ENCODE measurements at regions not wholly inside any gene's neighbourhood (a gene's known extent, or its start where the extent isn't known, plus 50 kb on each side); places are given as distances from the start of the nearest gene placed in this dataset.

GRCh38 chr16:48816393-48816792 is 206.4 kb upstream of the N4BP1 start:
- Histone ChIP-seq H3K4me3 (ENCODE audit: low read length) (no peak overlapping the region), H3K4me2 (ENCODE audit: low read depth, low read length, poor library complexity, severe bottlenecking) (no peak overlapping the region), H3K9me2 (replicated peaks; ENCODE audit: insufficient read depth, low read length) (no peaks in the 10 kb centered on the region), H4K20me1 (ENCODE audit: insufficient read depth, low read depth, low read length) (no peaks in the 10 kb centered on the region), H3K9me3 (ENCODE audit: low read length) (no peaks in the 10 kb centered on the region), H3K79me2 (ENCODE audit: low read length) (no peaks in the 10 kb centered on the region), H3K36me3 (ENCODE audit: insufficient read depth, low read length) (no peaks in the 10 kb centered on the region), H3K4me1 (ENCODE audit: low read length) (no peaks in the 10 kb centered on the region), H3K9ac (ENCODE audit: low read length) (no peak overlapping the region), H2AFZ (ENCODE audit: low read length) (no peak overlapping the region), H3K27me3 (ENCODE audit: low read length) (no peaks in the 10 kb centered on the region), H3K27ac (ENCODE audit: low read length) (no peak overlapping the region)
- DNase-seq = no peak

DNA sequence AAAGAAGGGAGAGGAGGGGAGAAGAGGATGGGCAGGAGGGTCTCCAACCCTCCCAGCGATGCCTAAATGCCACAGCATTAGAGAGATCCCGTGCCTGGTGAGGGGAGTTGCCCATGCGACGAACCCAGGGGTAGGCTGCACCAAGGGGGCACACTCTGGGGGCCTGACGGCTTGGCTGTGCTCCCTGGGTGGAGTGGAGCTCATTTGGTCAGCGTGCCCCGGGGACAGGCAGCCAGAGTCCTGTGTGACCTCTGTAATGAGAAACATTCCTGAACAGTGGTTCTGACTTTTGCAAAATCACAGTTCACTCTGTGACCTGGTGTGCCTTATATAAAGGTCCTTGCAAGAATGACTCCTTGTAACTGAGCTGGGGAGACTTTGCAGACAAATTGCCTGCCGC is 205.0 kb upstream of the N4BP1 start:
- H3K27me3 ChIP-seq (ENCODE audit: low read length) = no peaks in the 10 kb centered on the region
- no peaks in the 10 kb centered on the region for H3K4me1 ChIP-seq (ENCODE audit: low read length)
- H3K79me2 ChIP-seq (ENCODE audit: low read length) = no peaks in the 10 kb centered on the region
- no peaks in the 10 kb centered on the region for H3K9me2 ChIP-seq (replicated peaks; ENCODE audit: insufficient read depth, low read length)
- H4K20me1 ChIP-seq (ENCODE audit: insufficient read depth, low read depth, low read length) = no peaks in the 10 kb centered on the region
- H3K9me3 ChIP-seq (ENCODE audit: low read length) = no peaks in the 10 kb centered on the region
- H2AFZ ChIP-seq (ENCODE audit: low read length) = no peak overlapping the region
- no peaks in the 10 kb centered on the region for H3K36me3 ChIP-seq (ENCODE audit: insufficient read depth, low read length)
- H3K4me2 ChIP-seq (ENCODE audit: low read depth, low read length, poor library complexity, severe bottlenecking) = no peak overlapping the region
- no peak overlapping the region for H3K9ac ChIP-seq (ENCODE audit: low read length)
- no peak overlapping the region for H3K27ac ChIP-seq (ENCODE audit: low read length)
- H3K4me3 ChIP-seq (ENCODE audit: low read length) = no peak overlapping the region
- no peak for DNase-seq

DNA sequence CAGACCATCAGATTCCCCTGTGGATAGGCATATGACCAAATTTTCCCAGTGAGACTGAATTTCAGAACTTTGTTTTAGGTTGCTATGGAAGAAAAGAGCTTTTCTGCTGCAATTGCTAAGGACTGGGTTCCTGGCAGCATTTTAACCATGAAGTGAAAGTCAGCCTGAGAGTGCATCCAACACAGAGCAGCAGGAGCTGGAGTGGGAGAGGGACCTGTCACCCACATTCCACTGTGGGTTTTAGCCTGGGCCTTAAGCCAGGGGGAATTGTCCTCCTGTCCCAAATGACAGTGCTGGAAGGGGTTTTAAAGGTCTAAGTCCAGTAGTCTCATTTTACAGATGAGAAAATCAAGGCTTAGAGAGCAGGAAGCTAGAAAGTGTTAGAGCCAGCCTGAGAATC is 203.5 kb upstream of the N4BP1 start:
- no peak for DNase-seq
- Histone ChIP-seq H3K4me3 (ENCODE audit: low read length) (no peak overlapping the region), H3K79me2 (ENCODE audit: low read length) (no peaks in the 10 kb centered on the region), H2AFZ (ENCODE audit: low read length) (no peak overlapping the region), H3K4me1 (ENCODE audit: low read length) (no peaks in the 10 kb centered on the region), H4K20me1 (ENCODE audit: insufficient read depth, low read depth, low read length) (no peaks in the 10 kb centered on the region), H3K9me2 (replicated peaks; ENCODE audit: insufficient read depth, low read length) (no peaks in the 10 kb centered on the region), H3K9me3 (ENCODE audit: low read length) (no peaks in the 10 kb centered on the region), H3K36me3 (ENCODE audit: insufficient read depth, low read length) (no peaks in the 10 kb centered on the region), H3K27me3 (ENCODE audit: low read length) (no peaks in the 10 kb centered on the region), H3K9ac (ENCODE audit: low read length) (no peak overlapping the region), H3K4me2 (ENCODE audit: low read depth, low read length, poor library complexity, severe bottlenecking) (no peak overlapping the region), H3K27ac (ENCODE audit: low read length) (no peak overlapping the region)

DNA sequence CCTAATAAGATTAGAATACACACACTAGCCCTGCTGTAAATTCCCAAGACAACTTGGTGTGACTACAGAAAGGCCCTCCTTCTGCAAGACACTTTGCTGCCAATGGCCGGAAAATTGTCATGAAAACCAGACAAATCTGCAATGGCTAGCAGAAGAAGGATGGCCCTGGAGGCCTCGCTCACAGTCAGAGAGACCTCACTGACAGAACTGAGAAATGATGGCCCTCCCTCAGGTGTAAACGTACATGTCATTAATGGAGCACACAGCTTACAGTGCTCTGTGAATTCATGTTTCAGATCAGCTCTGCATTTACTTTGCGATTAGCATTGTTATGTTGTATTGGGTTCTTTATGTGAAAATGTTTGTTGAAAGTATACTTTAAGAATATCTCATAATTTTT is 202.9 kb upstream of the N4BP1 start:
- Histone ChIP-seq H2AFZ (ENCODE audit: low read length) (no peak overlapping the region), H3K9ac (ENCODE audit: low read length) (no peak overlapping the region), H3K36me3 (ENCODE audit: insufficient read depth, low read length) (no peaks in the 10 kb centered on the region), H4K20me1 (ENCODE audit: insufficient read depth, low read depth, low read length) (no peaks in the 10 kb centered on the region), H3K4me1 (ENCODE audit: low read length) (no peaks in the 10 kb centered on the region), H3K27me3 (ENCODE audit: low read length) (no peaks in the 10 kb centered on the region), H3K9me3 (ENCODE audit: low read length) (no peaks in the 10 kb centered on the region), H3K4me3 (ENCODE audit: low read length) (no peak overlapping the region), H3K9me2 (replicated peaks; ENCODE audit: insufficient read depth, low read length) (no peaks in the 10 kb centered on the region), H3K79me2 (ENCODE audit: low read length) (no peaks in the 10 kb centered on the region), H3K27ac (ENCODE audit: low read length) (no peak overlapping the region), H3K4me2 (ENCODE audit: low read depth, low read length, poor library complexity, severe bottlenecking) (no peak overlapping the region)
- DNase-seq = no peak

DNA sequence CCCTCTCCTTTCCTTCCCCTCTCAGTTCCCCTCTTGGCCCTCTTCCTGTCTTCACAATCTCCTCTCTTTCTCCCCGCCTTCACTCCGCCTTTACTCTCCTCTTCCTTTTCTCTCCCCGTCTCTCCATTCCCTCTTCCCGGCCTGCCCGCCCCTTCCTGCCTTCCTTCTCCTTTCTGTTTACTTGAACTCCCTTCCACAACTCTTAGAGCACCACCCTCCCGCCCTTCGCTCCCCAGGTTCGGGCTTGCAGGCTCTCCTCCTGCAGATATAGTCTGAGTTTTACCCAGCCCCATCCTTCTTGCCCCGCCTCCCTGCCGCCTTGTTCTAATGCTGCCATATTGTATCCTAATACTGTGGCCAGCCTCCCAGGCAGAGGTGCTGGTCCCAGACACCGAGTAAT is 201.5 kb upstream of the N4BP1 start:
- no peaks in the 10 kb centered on the region for H4K20me1 ChIP-seq (ENCODE audit: insufficient read depth, low read depth, low read length)
- H3K27me3 ChIP-seq (ENCODE audit: low read length) = no peaks in the 10 kb centered on the region
- no peaks in the 10 kb centered on the region for H3K79me2 ChIP-seq (ENCODE audit: low read length)
- no peaks in the 10 kb centered on the region for H3K9me3 ChIP-seq (ENCODE audit: low read length)
- no peak overlapping the region for H3K4me3 ChIP-seq (ENCODE audit: low read length)
- no peak for DNase-seq
- no peak overlapping the region for H2AFZ ChIP-seq (ENCODE audit: low read length)
- H3K36me3 ChIP-seq (ENCODE audit: insufficient read depth, low read length) = no peaks in the 10 kb centered on the region
- H3K9me2 ChIP-seq (replicated peaks; ENCODE audit: insufficient read depth, low read length) = no peaks in the 10 kb centered on the region
- no peak overlapping the region for H3K9ac ChIP-seq (ENCODE audit: low read length)
- H3K4me2 ChIP-seq (ENCODE audit: low read depth, low read length, poor library complexity, severe bottlenecking) = no peak overlapping the region
- H3K27ac ChIP-seq (ENCODE audit: low read length) = no peak overlapping the region
- no peaks in the 10 kb centered on the region for H3K4me1 ChIP-seq (ENCODE audit: low read length)

- Histone ChIP-seq H2AFZ (ENCODE audit: low read length) (no peak overlapping the region), H3K4me1 (ENCODE audit: low read length) (no peaks in the 10 kb centered on the region), H3K79me2 (ENCODE audit: low read length) (no peaks in the 10 kb centered on the region), H3K4me2 (ENCODE audit: low read depth, low read length, poor library complexity, severe bottlenecking) (no peak overlapping the region), H3K9me3 (ENCODE audit: low read length) (no peaks in the 10 kb centered on the region), H3K36me3 (ENCODE audit: insufficient read depth, low read length) (no peaks in the 10 kb centered on the region), H3K9ac (ENCODE audit: low read length) (no peak overlapping the region), H3K9me2 (replicated peaks; ENCODE audit: insufficient read depth, low read length) (no peaks in the 10 kb centered on the region), H3K27me3 (ENCODE audit: low read length) (no peaks in the 10 kb centered on the region), H3K4me3 (ENCODE audit: low read length) (no peak overlapping the region), H4K20me1 (ENCODE audit: insufficient read depth, low read depth, low read length) (no peaks in the 10 kb centered on the region), H3K27ac (ENCODE audit: low read length) (no peak overlapping the region)
- DNase-seq = no peak
Observed at GRCh38 chr16:48810803-48811453, 200.9 kb upstream of the N4BP1 start.

GRCh38 chr16:48810436-48810802 is 200.4 kb upstream of the N4BP1 start:
- Histone ChIP-seq H3K79me2 (ENCODE audit: low read length) (no peaks in the 10 kb centered on the region), H3K27me3 (ENCODE audit: low read length) (no peaks in the 10 kb centered on the region), H3K4me1 (ENCODE audit: low read length) (no peaks in the 10 kb centered on the region), H4K20me1 (ENCODE audit: insufficient read depth, low read depth, low read length) (no peaks in the 10 kb centered on the region), H3K9me2 (replicated peaks; ENCODE audit: insufficient read depth, low read length) (no peaks in the 10 kb centered on the region), H3K4me3 (ENCODE audit: low read length) (no peak overlapping the region), H2AFZ (ENCODE audit: low read length) (no peak overlapping the region), H3K27ac (ENCODE audit: low read length) (no peak overlapping the region), H3K9me3 (ENCODE audit: low read length) (no peaks in the 10 kb centered on the region), H3K4me2 (ENCODE audit: low read depth, low read length, poor library complexity, severe bottlenecking) (no peak overlapping the region), H3K9ac (ENCODE audit: low read length) (no peak overlapping the region), H3K36me3 (ENCODE audit: insufficient read depth, low read length) (no peaks in the 10 kb centered on the region)
- no peak for DNase-seq

- no peaks in the 10 kb centered on the region for H3K36me3 ChIP-seq (ENCODE audit: insufficient read depth, low read length)
- H3K27ac ChIP-seq (ENCODE audit: low read length) = no peak overlapping the region
- no peaks in the 10 kb centered on the region for H3K4me1 ChIP-seq (ENCODE audit: low read length)
- H3K9me3 ChIP-seq (ENCODE audit: low read length) = no peaks in the 10 kb centered on the region
- no peaks in the 10 kb centered on the region for H3K27me3 ChIP-seq (ENCODE audit: low read length)
- no peaks in the 10 kb centered on the region for H4K20me1 ChIP-seq (ENCODE audit: insufficient read depth, low read depth, low read length)
- no peak overlapping the region for H3K9ac ChIP-seq (ENCODE audit: low read length)
- H3K79me2 ChIP-seq (ENCODE audit: low read length) = no peaks in the 10 kb centered on the region
- no peak for DNase-seq
- no peak overlapping the region for H2AFZ ChIP-seq (ENCODE audit: low read length)
- H3K9me2 ChIP-seq (replicated peaks; ENCODE audit: insufficient read depth, low read length) = no peaks in the 10 kb centered on the region
- no peak overlapping the region for H3K4me2 ChIP-seq (ENCODE audit: low read depth, low read length, poor library complexity, severe bottlenecking)
- no peak overlapping the region for H3K4me3 ChIP-seq (ENCODE audit: low read length)
Observed at GRCh38 chr16:48790151-48790550, 180.2 kb upstream of the N4BP1 start.

GRCh38 chr16:48788475-48788874 is 178.5 kb upstream of the N4BP1 start:
- no peaks in the 10 kb centered on the region for H3K9me3 ChIP-seq (ENCODE audit: low read length)
- no peak overlapping the region for H2AFZ ChIP-seq (ENCODE audit: low read length)
- H3K79me2 ChIP-seq (ENCODE audit: low read length) = no peaks in the 10 kb centered on the region

More at GRCh38 chr16:48788475-48788874, 178.5 kb upstream of the N4BP1 start:
- no peaks in the 10 kb centered on the region for H3K4me1 ChIP-seq (ENCODE audit: low read length)
- no peaks in the 10 kb centered on the region for H3K27me3 ChIP-seq (ENCODE audit: low read length)
- no peak overlapping the region for H3K9ac ChIP-seq (ENCODE audit: low read length)
- no peak overlapping the region for H3K4me3 ChIP-seq (ENCODE audit: low read length)
- no peak overlapping the region for H3K4me2 ChIP-seq (ENCODE audit: low read depth, low read length, poor library complexity, severe bottlenecking)
- no peaks in the 10 kb centered on the region for H3K36me3 ChIP-seq (ENCODE audit: insufficient read depth, low read length)
- no peaks in the 10 kb centered on the region for H4K20me1 ChIP-seq (ENCODE audit: insufficient read depth, low read depth, low read length)
- no peaks in the 10 kb centered on the region for H3K9me2 ChIP-seq (replicated peaks; ENCODE audit: insufficient read depth, low read length)
- no peak for DNase-seq
- no peak overlapping the region for H3K27ac ChIP-seq (ENCODE audit: low read length)
